K562 (cell line): ENCODE measurements at regions not wholly inside any gene's neighbourhood (a gene's known extent, or its start where the extent isn't known, plus 50 kb on each side); places are given as distances from the start of the nearest gene placed in this dataset.

Experiments
- ATAC-seq: fragments of 200-7000 bp; cut with Tn5 transposase; 3 replicates; pipeline ENCODE4 v1.9.1; 2020; ENCODE audit warnings: moderate library complexity
- BruUV-seq: library from RNA; stranded (reverse); fragments of 400-500 nt; replicated peaks from 2 replicates; lab custom pipeline; 2021; lab: Mats Ljungman, UMichigan
- CTCF ChIA-PET: fragments of 300-600 bp; formaldehyde crosslinking; extraction: SDS; loops from one replicate; lab custom pipeline; 2021; ENCODE audit warnings: low intra/inter-chr PET ratio; lab: Yijun Ruan, JAX
- POLR2A ChIA-PET: fragments of 300-600, 350-650 bp; sonication (Branson Sonifier 250); formaldehyde crosslinking; extraction: SDS; loops from one replicate; lab custom pipeline; 2021; ENCODE audit warnings: antibody characterized with exemption, inconsistent platforms; lab: Yijun Ruan, JAX
- DNase-seq, 4 experiments: peaks; one replicate each; pipeline versions ENCODE4 v3.0.0 to v3.0.0-alpha.2; 2011 to 2018; ENCODE audit warnings: low spot score in 3 of 4, mixed read lengths in 3 of 4; ENCODE audit errors: extremely low read depth in 1 of 4
- FAIRE-seq: peaks from 2 replicates; lab custom pipeline; 2011; peaks lifted over from hg19 to GRCh38; lab: Jason Lieb, UNC
- H2AFZ ChIP-seq: 2 replicates; pipeline ENCODE4 v1.6.0; 2011; ENCODE audit warnings: low read depth, low read length, control low read depth, inconsistent platforms
- H3K27ac ChIP-seq: fragments of 200-600 bp; 3 replicates; pipeline ENCODE4 v1.8.0; 2011; ENCODE audit warnings: low read depth, mild to moderate bottlenecking, control low read depth, inconsistent platforms, low read length, moderate library complexity, mixed read lengths; ENCODE audit errors: extremely low read depth
- H3K27me3 ChIP-seq, 2 experiments: fragments of 300-600 bp in 1 of 2; 2 replicates in 1 of 2; 3 replicates in 1 of 2; pipeline versions ENCODE4 v1.6.0 to v1.8.0; 2011; ENCODE audit warnings: inconsistent platforms in 2 of 2, low read length in 2 of 2, mild to moderate bottlenecking in 1 of 2, mixed read lengths in 1 of 2, moderate library complexity in 1 of 2; ENCODE audit not compliant: control insufficient read depth in 2 of 2, insufficient read depth in 2 of 2
- H3K36me3 ChIP-seq: fragments of 300-600 bp; 3 replicates; pipeline ENCODE4 v1.8.0; 2011; ENCODE audit warnings: mild to moderate bottlenecking, low read length, inconsistent platforms; ENCODE audit not compliant: control insufficient read depth, insufficient read depth
- H3K4me1 ChIP-seq, 2 experiments: fragments of 200-600 bp in 1 of 2; replicated peaks in 1 of 2; 2 replicates in 1 of 2; 3 replicates in 1 of 2; pipeline versions ENCODE4 v1.5.1 to v1.8.0; 2011; ENCODE audit warnings: inconsistent platforms in 2 of 2, low read length in 2 of 2, mild to moderate bottlenecking in 1 of 2, mixed read lengths in 1 of 2, moderate library complexity in 1 of 2; ENCODE audit not compliant: control insufficient read depth in 2 of 2, insufficient read depth in 2 of 2
- H3K4me2 ChIP-seq: 2 replicates; pipeline ENCODE4 v1.6.1; 2011; ENCODE audit warnings: low read length, control low read depth, inconsistent platforms, mixed read lengths; ENCODE audit not compliant: insufficient read depth
- H3K4me3 ChIP-seq: fragments of 200-600 bp; sonication (generic), shearing (Covaris generic); 2 replicates; pipeline ENCODE4 v1.5.1; 2016; ENCODE audit warnings: control low read depth, inconsistent platforms
- H3K79me2 ChIP-seq: fragments of 200-600 bp; 3 replicates; pipeline ENCODE4 v1.8.0; 2011; ENCODE audit warnings: low read length, inconsistent platforms; ENCODE audit not compliant: control insufficient read depth, insufficient read depth
- H3K9ac ChIP-seq, 2 experiments: 2 replicates each; pipeline versions ENCODE4 v1.6.0 to v1.6.1; 2011; ENCODE audit warnings: low read depth in 2 of 2, low read length in 2 of 2, control low read depth in 1 of 2, inconsistent platforms in 1 of 2, mild to moderate bottlenecking in 1 of 2, mixed read lengths in 1 of 2; ENCODE audit not compliant: insufficient read depth in 1 of 2
- H3K9me1 ChIP-seq: one replicate; pipeline ENCODE4 v1.6.0; 2011; ENCODE audit warnings: inconsistent platforms, mild to moderate bottlenecking, low read length, moderate library complexity; ENCODE audit not compliant: control insufficient read depth, insufficient read depth
- H3K9me3 ChIP-seq: replicated peaks from 2 replicates; pipeline ENCODE4 v1.5.1; 2011; ENCODE audit warnings: low read depth, low read length, inconsistent platforms; ENCODE audit not compliant: control insufficient read depth, insufficient read depth
- H4K20me1 ChIP-seq: replicated peaks from 2 replicates; pipeline ENCODE4 v1.6.1; 2011; ENCODE audit warnings: low read length, inconsistent platforms, mixed read lengths; ENCODE audit not compliant: control insufficient read depth, insufficient read depth
- EGR1 ChIP-seq: fragments of 450-650 bp; conservative IDR thresholded peaks from 2 replicates; pipeline ENCODE4 v1.6.1; 2017; ENCODE audit warnings: mild to moderate bottlenecking
- JUN ChIP-seq, 2 experiments: sonication (generic) in 1 of 2; formaldehyde crosslinking in 1 of 2; IDR thresholded peaks; 2 replicates each; pipeline versions ENCODE4 v1.6.1 to v1.8.0; 2012 to 2022; ENCODE audit warnings: borderline replicate concordance in 2 of 2, mild to moderate bottlenecking in 2 of 2, improper control_type of control experiment in 1 of 2, low read depth in 1 of 2, low read length in 1 of 2, missing genetic modification reagents in 1 of 2
- KAT2B ChIP-seq: IDR thresholded peaks from one replicate; pipeline ENCODE4 v1.6.1; 2012; ENCODE audit warnings: low read depth, mild to moderate bottlenecking, control low read depth, inconsistent platforms, low read length, moderate library complexity
- MEIS2 ChIP-seq: fragments of 450-650 bp; IDR thresholded peaks from 2 replicates; pipeline ENCODE4 v1.6.1; 2014; ENCODE audit warnings: mild to moderate bottlenecking; ENCODE audit not compliant: partially characterized antibody
- PHTF2 ChIP-seq: fragments of 250-450 bp; sonication (Bioruptor Pico); IDR thresholded peaks from 2 replicates; pipeline ENCODE4 v1.5.0; 2021; ENCODE audit warnings: mild to moderate bottlenecking
- RBM39 ChIP-seq: fragments of 200-400 bp; formaldehyde crosslinking; optimal IDR thresholded peaks from 2 replicates; pipeline ENCODE3; 2018; ENCODE audit warnings: low read depth, low read length
- SAFB ChIP-seq: fragments of 200-400 bp; formaldehyde crosslinking; IDR thresholded peaks from 2 replicates; pipeline ENCODE4 v1.6.1; 2017; ENCODE audit warnings: low read depth, low read length, borderline replicate concordance
- SMC3 ChIP-seq: conservative IDR thresholded peaks from 2 replicates; pipeline ENCODE4 v1.6.1; 2011; ENCODE audit warnings: low read depth, low read length, improper control_type of control experiment; ENCODE audit not compliant: insufficient read depth
- SPI1 ChIP-seq: IDR thresholded peaks from 2 replicates; pipeline ENCODE4 v1.6.1; 2011; ENCODE audit warnings: low read depth, low read length, control low read depth, borderline replicate concordance
- STAG1 ChIP-seq: sonication (generic); formaldehyde crosslinking; IDR thresholded peaks from 2 replicates; pipeline ENCODE4 v1.5.0; 2020; ENCODE audit warnings: missing genetic modification reagents, borderline replicate concordance
- TFAM ChIP-seq: fragments of 250-450 bp; sonication (Bioruptor Pico); conservative IDR thresholded peaks from 2 replicates; pipeline ENCODE4 v1.5.0; 2021; ENCODE audit warnings: mild to moderate bottlenecking, moderate library complexity
- ZNF699 ChIP-seq: fragments of 250-450 bp; sonication (Bioruptor Pico); IDR thresholded peaks from 2 replicates; pipeline ENCODE4 v1.8.0; 2021; ENCODE audit warnings: mild to moderate bottlenecking, moderate library complexity; ENCODE audit not compliant: insufficient replicate concordance
- ZNF76 ChIP-seq: fragments of 250-450 bp; sonication (Bioruptor Pico); IDR thresholded peaks from 2 replicates; pipeline ENCODE4 v1.4.0; 2020; ENCODE audit warnings: mild to moderate bottlenecking, moderate library complexity, borderline replicate concordance
- WGBS: fragments of 100-300 bp; shearing (Covaris generic); methylation state at CpG from one replicate; pipeline ENCODE4 v1.1.6; 2016; ENCODE audit warnings: low coverage, mixed read lengths; ENCODE audit not compliant: insufficient coverage; ENCODE audit errors: missing lambda C conversion rate; 5-methylcytosine and 5-hydroxymethylcytosine counted together
- in situ Hi-C: fragments of 300-500 bp; cut with MboI; formaldehyde crosslinking; loops from 4 replicates; pipeline ENCODE4 v1.15.0; 2018; ENCODE audit warnings: inconsistent platforms, mixed read lengths
- intact Hi-C: fragments of 100-400 bp; cut with micrococcal nuclease; formaldehyde crosslinking; loops from 2 replicates; pipeline ENCODE4 v1.14.2; 2022

DNA sequence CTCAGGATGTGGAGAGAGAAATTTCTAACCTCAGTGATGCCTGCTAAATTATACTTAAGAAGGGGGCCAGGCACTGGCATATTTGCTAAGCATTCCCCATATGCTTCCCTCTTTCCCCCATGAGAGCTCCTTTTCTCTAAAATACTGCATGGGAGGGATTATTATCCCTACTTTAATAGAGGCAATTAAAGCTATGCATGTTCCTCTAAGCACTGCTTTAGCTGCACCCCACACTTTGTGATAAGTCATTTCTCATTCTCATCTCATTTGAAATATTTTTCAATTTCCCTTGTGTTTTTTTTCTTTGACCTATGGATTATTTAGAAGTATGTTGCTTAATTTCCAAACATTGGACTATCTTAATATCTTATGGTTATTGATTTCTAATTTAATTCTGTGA lies 72.1 kb upstream of the CIBAR2 start (continued):
- TF ChIP-seq EGR1 = no peak

DNA sequence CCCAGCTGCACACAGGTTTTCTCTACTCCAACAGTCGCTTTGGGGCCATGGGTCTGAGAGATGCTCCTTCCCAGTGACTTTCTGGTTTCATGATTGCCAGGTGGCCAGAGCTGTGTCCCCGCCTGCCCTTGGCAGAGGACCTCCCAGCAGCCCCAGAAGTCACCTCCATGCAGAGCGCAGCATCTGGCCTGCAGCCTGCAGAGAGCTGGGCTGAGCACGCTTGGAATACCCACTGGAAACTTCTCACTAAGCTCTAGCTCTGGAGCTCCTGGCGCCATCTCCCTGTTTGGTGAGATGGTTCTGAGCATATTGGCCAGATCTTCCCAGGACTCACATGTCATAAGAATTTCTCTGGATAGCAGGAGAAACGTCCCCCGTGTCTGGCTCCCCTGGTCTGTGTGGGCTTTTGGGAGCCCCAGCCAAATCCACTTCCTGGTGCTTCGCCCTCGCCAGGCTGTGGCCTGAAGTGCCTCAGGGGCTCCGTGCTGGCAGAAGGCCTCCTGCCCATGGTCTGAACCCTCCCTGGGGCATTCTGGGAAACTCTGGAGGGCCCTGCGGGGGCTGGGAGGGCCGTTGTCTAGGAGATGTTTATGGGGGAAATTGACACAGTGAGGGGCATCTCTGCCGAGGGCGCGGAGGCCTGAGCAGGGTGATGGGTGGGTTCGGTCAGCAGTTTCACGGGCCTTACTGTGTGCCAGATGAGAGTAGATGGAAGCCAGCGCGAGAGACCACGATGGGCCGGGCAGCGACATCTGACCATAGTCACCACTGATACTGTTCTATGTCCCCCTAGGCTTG lies 73.2 kb upstream of the CIBAR2 start:
- H2AFZ ChIP-seq = no peak overlapping the region
- no peak overlapping the region for H3K27ac ChIP-seq
- CTCF ChIA-PET = no interaction called here
- FAIRE-seq (no peak), ATAC-seq (no peak), DNase-seq (no peak)
- intact Hi-C loops (no loop called here), in situ Hi-C loops (no loop called here)
- H3K9me3 ChIP-seq = no peaks in the 10 kb centered on the region
- 0 out of 4 replicates have a peak overlapping the region, but pooled peaks of 1 of the 2 experiments have one; percentile 22 for H3K9ac ChIP-seq
- no TSS peak for BruUV-seq
- H3K27me3 ChIP-seq = no peaks in the 10 kb centered on the region
- H3K9me1 ChIP-seq = peaks cover 7% of the 10 kb centered on the region
- 92% methylated on average over 21 of the region's 22 CpGs for WGBS
- TF ChIP-seq PHTF2 (CRISPR knock-in tag) (no peak), SMC3 (no peak), STAG1 (CRISPR knock-in tag) (no peak), ZNF699 (CRISPR knock-in tag) (no peak), RBM39 (no peak), ZNF76 (CRISPR knock-in tag) (no peak), KAT2B (no peak), TFAM (CRISPR knock-in tag) (no peak), JUN (IDR thresholded peaks at IDR 0.05; ENCODE audit: borderline replicate concordance, low read depth, low read length) (no peak), JUN (CRISPR knock-in tag; IDR thresholded peaks at IDR 0.05; ENCODE audit: borderline replicate concordance) (no peak), SAFB (no peak), SPI1 (no peak), MEIS2 (no peak)
- H3K79me2 ChIP-seq = peaks cover 34% of the 10 kb centered on the region; the same call in 2 of the 3 replicates
- peaks cover 29% of the 10 kb centered on the region for H4K20me1 ChIP-seq
- no peak overlapping the region for H3K4me2 ChIP-seq
- H3K36me3 ChIP-seq = peaks cover 34% of the 10 kb centered on the region; the same call in 2 of the 3 replicates
- H3K4me3 ChIP-seq = no peak overlapping the region
- H3K4me1 ChIP-seq = peaks cover 16 to 41% of the 10 kb centered on the region in 2 experiments
- POLR2A ChIA-PET = interaction anchor here (0.9 to 2.1 kb wide), 2 partner anchors 12 to 14 kb away, joined by 3 to 10 read pairs; no protein-coding TSS in a partner anchor
